ENCODE measurements at regions not wholly inside any gene's neighbourhood (a gene's known extent, or its start where the extent isn't known, plus 50 kb on each side); places are given as distances from the start of the nearest gene placed in this dataset.

GRCh38 chr3:152046280-152046679 lies 172.8 kb downstream of the SUCNR1 start:
- TF ChIP-seq EP300 (IDR thresholded peaks at IDR 0.05) = no peak
- no peak for TF ChIP-seq CTCF (IDR thresholded peaks at IDR 0.05)
- TF ChIP-seq POLR2A (IDR thresholded peaks at IDR 0.05) = no peak
